Thyroid gland (tissue), 4 donors: ENCODE measurements at regions not wholly inside any gene's neighbourhood (a gene's known extent, or its start where the extent isn't known, plus 50 kb on each side); places are given as distances from the start of the nearest gene placed in this dataset.

Experiments used
- DNase-seq, 2 donors: peaks; one replicate each; pipeline ENCODE4 v3.0.0-alpha.2; 2019
- H3K27ac ChIP-seq, 3 donors: fragments of 200-600 bp; sonication (generic); 1 replicate in 2 of 3; 2 replicates in 1 of 3; pipeline ENCODE4 v1.5.1; 2016 to 2019; ENCODE audit warnings: mild to moderate bottlenecking in 1 of 3, moderate library complexity in 1 of 3
- H3K27me3 ChIP-seq: fragments of 200-600 bp; sonication (generic); one replicate; pipeline ENCODE4 v1.5.1; 2019
- H3K36me3 ChIP-seq, 2 donors: fragments of 200-600 bp; sonication (generic); one replicate each; pipeline ENCODE4 v1.5.1; 2016 to 2019
- H3K4me1 ChIP-seq, 2 donors: fragments of 200-600 bp; sonication (generic); one replicate each; pipeline ENCODE4 v1.5.1; 2017 to 2019
- H3K4me3 ChIP-seq, 3 donors: fragments of 200-600 bp; sonication (generic); replicated peaks in 1 of 3; 1 replicate in 2 of 3; 2 replicates in 1 of 3; pipeline ENCODE4 v1.5.1; 2016; ENCODE audit warnings: mild to moderate bottlenecking in 1 of 3
- H3K9me3 ChIP-seq: fragments of 200-600 bp; sonication (generic); one replicate; pipeline ENCODE4 v1.5.1; 2017
- CTCF ChIP-seq, 6 experiments: fragments of 200-600 bp in 3 of 6; fragments of 450-650 bp in 3 of 6; sonication (generic) in 3 of 6; IDR thresholded peaks; one replicate each; pipeline ENCODE4 v1.5.1; 2016 to 2019; ENCODE audit warnings: antibody characterized with exemption in 6 of 6, mild to moderate bottlenecking in 2 of 6, inconsistent platforms in 1 of 6, moderate library complexity in 1 of 6
- POLR2A ChIP-seq, 2 donors: fragments of 450-650 bp; IDR thresholded peaks; one replicate each; pipeline ENCODE4 v1.6.1; 2017; ENCODE audit warnings: antibody characterized with exemption in 2 of 2, mild to moderate bottlenecking in 2 of 2, moderate library complexity in 1 of 2
- WGBS, 2 donors: methylation state at CpG; one replicate each; pipeline ENCODE4 v1.1.5; 2017; 5-methylcytosine and 5-hydroxymethylcytosine counted together
- intact Hi-C: fragments of 100-400 bp; cut with DNase I; formaldehyde crosslinking; loops from one replicate; pipeline ENCODE4 v1.15.1; 2023

- no peak for TF ChIP-seq POLR2A (IDR thresholded peaks at IDR 0.05)
- no peak for TF ChIP-seq CTCF (IDR thresholded peaks at IDR 0.05)
- WGBS, 2 donors, result 94 to 95% methylated on average over 5 of the region's 5 CpGs
- Histone ChIP-seq H3K4me1 (no peaks in the 10 kb centered on the region), H3K36me3 (no peaks in the 10 kb centered on the region), H3K4me3 (no peak overlapping the region), H3K27me3 (no peaks in the 10 kb centered on the region), H3K27ac (no peak overlapping the region), H3K9me3 (no peaks in the 10 kb centered on the region)
- DNase-seq, result no peak
- intact Hi-C loops, result no loop called here
Observed at GRCh38 chr9:25573281-25573680, 105.0 kb downstream of the TUSC1 start.

GRCh38 chr9:25571491-25571890, 106.8 kb downstream of the TUSC1 start:
- Histone ChIP-seq H3K27ac (no peak overlapping the region), H3K9me3 (no peaks in the 10 kb centered on the region), H3K36me3 (no peaks in the 10 kb centered on the region), H3K4me1 (no peaks in the 10 kb centered on the region), H3K4me3 (no peak overlapping the region), H3K27me3 (no peaks in the 10 kb centered on the region)
- DNase-seq, result no peak
- WGBS, 2 donors, result 86 to 91% methylated on average over 2 of the region's 2 CpGs
- intact Hi-C loops, result no loop called here
- no peak for TF ChIP-seq POLR2A (IDR thresholded peaks at IDR 0.05)
- no peak for TF ChIP-seq CTCF (IDR thresholded peaks at IDR 0.05)

GRCh38 chr9:25570802-25571201, 107.4 kb downstream of the TUSC1 start:
- H3K27me3 ChIP-seq, result no peaks in the 10 kb centered on the region
- no peak for DNase-seq
- H3K4me1 ChIP-seq, result no peaks in the 10 kb centered on the region
- WGBS, 2 donors, result 40 to 59% methylated on average over 6 of the region's 6 CpGs
- H3K4me3 ChIP-seq, result no peak overlapping the region
- H3K36me3 ChIP-seq, result no peaks in the 10 kb centered on the region
- H3K9me3 ChIP-seq, result no peaks in the 10 kb centered on the region
- H3K27ac ChIP-seq, result no peak overlapping the region
- intact Hi-C loops, result no loop called here
- TF ChIP-seq CTCF (IDR thresholded peaks at IDR 0.05), result no peak
- no peak for TF ChIP-seq POLR2A (IDR thresholded peaks at IDR 0.05)

- no peaks in the 10 kb centered on the region for H3K27me3 ChIP-seq
- no peaks in the 10 kb centered on the region for H3K4me1 ChIP-seq
- intact Hi-C loops, result no loop called here
- no peaks in the 10 kb centered on the region for H3K9me3 ChIP-seq
- DNase-seq, result no peak
- 74 to 82% methylated on average over 2 of the region's 2 CpGs for WGBS, 2 donors
- no peak overlapping the region for H3K4me3 ChIP-seq
- H3K27ac ChIP-seq, result no peak overlapping the region
- no peak for TF ChIP-seq CTCF (IDR thresholded peaks at IDR 0.05)
- TF ChIP-seq POLR2A (IDR thresholded peaks at IDR 0.05), result no peak
- no peaks in the 10 kb centered on the region for H3K36me3 ChIP-seq
Observed at GRCh38 chr9:25562101-25562500, 116.1 kb downstream of the TUSC1 start.

- Histone ChIP-seq H3K4me1 (no peaks in the 10 kb centered on the region), H3K27me3 (no peaks in the 10 kb centered on the region), H3K9me3 (no peaks in the 10 kb centered on the region), H3K4me3 (no peak overlapping the region), H3K27ac (no peak overlapping the region), H3K36me3 (no peaks in the 10 kb centered on the region)
- intact Hi-C loops, result no loop called here
- no peak for TF ChIP-seq CTCF (IDR thresholded peaks at IDR 0.05)
- no peak for TF ChIP-seq POLR2A (IDR thresholded peaks at IDR 0.05)
- WGBS, 2 donors, result 69 to 73% methylated on average over 6 of the region's 6 CpGs
- no peak for DNase-seq
Observed at GRCh38 chr9:25557645-25558300, 120.5 kb downstream of the TUSC1 start.
